Nephron (organoid): ENCODE measurements at regions not wholly inside any gene's neighbourhood (a gene's known extent, or its start where the extent isn't known, plus 50 kb on each side); places are given as distances from the start of the nearest gene placed in this dataset.

Experiments used
- H3K27ac Mint-ChIP-seq, 3 experiments: 2 replicates each; pipeline ENCODE4 v1.8.0; 2020; ENCODE audit warnings: mixed read lengths in 3 of 3, mild to moderate bottlenecking in 2 of 3, moderate library complexity in 1 of 3
- H3K27me3 Mint-ChIP-seq: 2 replicates; pipeline ENCODE4 v1.8.0; 2021; ENCODE audit warnings: low read depth, mild to moderate bottlenecking, moderate library complexity, mixed read lengths
- H3K36me3 Mint-ChIP-seq: 2 replicates; pipeline ENCODE4 v1.8.0; 2020; ENCODE audit warnings: low read depth, mixed read lengths
- H3K4me1 Mint-ChIP-seq: 2 replicates; pipeline ENCODE4 v1.8.0; 2020; ENCODE audit warnings: mixed read lengths
- H3K4me3 Mint-ChIP-seq, 3 experiments: 2 replicates each; pipeline ENCODE4 v1.8.0; 2020; ENCODE audit warnings: mild to moderate bottlenecking in 3 of 3, mixed read lengths in 3 of 3, moderate library complexity in 2 of 3
- H3K9me3 Mint-ChIP-seq: 2 replicates; pipeline ENCODE4 v1.8.0; 2020; ENCODE audit warnings: mixed read lengths
- CTCF ChIP-seq, 3 experiments: fragments of 200-600 bp; sonication (generic); IDR thresholded peaks; one replicate each; pipeline ENCODE4 v1.5.0; 2021; ENCODE audit warnings: antibody characterized with exemption in 3 of 3; ENCODE audit not compliant: unreplicated experiment in 3 of 3

- no peak for TF ChIP-seq CTCF (IDR thresholded peaks at IDR 0.05; ENCODE audit: unreplicated experiment in 3 of 3)
These were observed 191.7 kb upstream of the KLF6 start for GRCh38 chr10:3976718-3977117.

GRCh38 chr10:3976171-3976570, 191.2 kb upstream of the KLF6 start:
- Mint-ChIP-seq H3K9me3 (peaks cover 2% of the 10 kb centered on the region), H3K27ac (no peak overlapping the region), H3K4me1 (no peaks in the 10 kb centered on the region), H3K27me3 (peaks cover under 1% of the 10 kb centered on the region), H3K4me3 (no peak overlapping the region), H3K36me3 (no peaks in the 10 kb centered on the region)
- TF ChIP-seq CTCF (IDR thresholded peaks at IDR 0.05; ENCODE audit: unreplicated experiment in 3 of 3) = no peak

More at GRCh38 chr10:3976718-3977117, 191.7 kb upstream of the KLF6 start:
- H3K4me3 Mint-ChIP-seq = no peak overlapping the region
- H3K4me1 Mint-ChIP-seq = no peaks in the 10 kb centered on the region
- no peaks in the 10 kb centered on the region for H3K36me3 Mint-ChIP-seq
- peaks cover 2% of the 10 kb centered on the region for H3K9me3 Mint-ChIP-seq
- no peak overlapping the region for H3K27ac Mint-ChIP-seq
- H3K27me3 Mint-ChIP-seq = peaks cover 4% of the 10 kb centered on the region

- Mint-ChIP-seq H3K27me3 (no peaks in the 10 kb centered on the region), H3K27ac (no peak overlapping the region), H3K4me3 (no peak overlapping the region), H3K36me3 (no peaks in the 10 kb centered on the region), H3K4me1 (no peaks in the 10 kb centered on the region), H3K9me3 (peaks cover 2% of the 10 kb centered on the region)
- TF ChIP-seq CTCF (IDR thresholded peaks at IDR 0.05; ENCODE audit: unreplicated experiment in 3 of 3) = no peak
These were observed 190.0 kb upstream of the KLF6 start for GRCh38 chr10:3975016-3975415.

GRCh38 chr10:3972460-3973301, 187.7 kb upstream of the KLF6 start:
- peaks cover 5% of the 10 kb centered on the region for H3K9me3 Mint-ChIP-seq
- no peak for TF ChIP-seq CTCF (IDR thresholded peaks at IDR 0.05; ENCODE audit: unreplicated experiment in 3 of 3)
- no peaks in the 10 kb centered on the region for H3K4me1 Mint-ChIP-seq
- no peaks in the 10 kb centered on the region for H3K36me3 Mint-ChIP-seq
- H3K27me3 Mint-ChIP-seq = no peaks in the 10 kb centered on the region
- H3K4me3 Mint-ChIP-seq = no peak overlapping the region
- H3K27ac Mint-ChIP-seq = no peak overlapping the region

- Mint-ChIP-seq H3K4me1 (no peaks in the 10 kb centered on the region), H3K27ac (no peak overlapping the region), H3K27me3 (no peaks in the 10 kb centered on the region), H3K4me3 (no peak overlapping the region), H3K9me3 (peaks cover 7% of the 10 kb centered on the region), H3K36me3 (no peaks in the 10 kb centered on the region)
- TF ChIP-seq CTCF (IDR thresholded peaks at IDR 0.05; ENCODE audit: unreplicated experiment in 3 of 3) = no peak
These were observed 186.7 kb upstream of the KLF6 start for GRCh38 chr10:3971713-3972112.
